SK-N-SH (cell line): ENCODE measurements at regions not wholly inside any gene's neighbourhood (a gene's known extent, or its start where the extent isn't known, plus 50 kb on each side); places are given as distances from the start of the nearest gene placed in this dataset.

Source experiments
- CTCF ChIA-PET: fragments of 300-600, 350-600 bp; formaldehyde crosslinking; extraction: SDS; loops from one replicate; lab custom pipeline; 2021; lab: Yijun Ruan, JAX
- POLR2A ChIA-PET: fragments of 350-600 bp; sonication (Branson Sonifier 250); formaldehyde crosslinking; extraction: SDS; loops from one replicate; lab custom pipeline; 2020; ENCODE audit warnings: antibody characterized with exemption, inconsistent platforms; lab: Yijun Ruan, JAX
- DNase-seq: peaks from one replicate; pipeline ENCODE4 v3.0.0; 2012
- H2AFZ ChIP-seq: fragments of 200-600 bp; sonication (generic); 2 replicates; pipeline ENCODE4 v1.8.1; 2016; ENCODE audit warnings: antibody characterized with exemption, mild to moderate bottlenecking, low read depth
- H3F3A ChIP-seq: fragments of 200-600 bp; sonication (generic); replicated peaks from 2 replicates; pipeline ENCODE3; 2016; ENCODE audit warnings: antibody characterized with exemption, mild to moderate bottlenecking; ENCODE audit not compliant: insufficient read depth
- H3K27ac ChIP-seq, 2 experiments: fragments of 200-500 bp in 1 of 2; fragments of 200-600 bp in 1 of 2; sonication (Bioruptor generic) in 1 of 2; sonication (generic), shearing (Covaris generic) in 1 of 2; 2 replicates each; pipeline versions ENCODE4 v1.5.1 to v1.6.1; 2014 to 2016; ENCODE audit warnings: low read depth in 2 of 2, inconsistent platforms in 1 of 2, low read length in 1 of 2, mild to moderate bottlenecking in 1 of 2, mixed read lengths in 1 of 2
- H3K27me3 ChIP-seq: fragments of 200-600 bp; sonication (generic), shearing (Covaris generic); 2 replicates; pipeline ENCODE4 v1.6.1; 2016; ENCODE audit warnings: mixed run types; ENCODE audit not compliant: insufficient read depth
- H3K36me3 ChIP-seq, 2 experiments: fragments of 200-500 bp in 1 of 2; fragments of 200-600 bp in 1 of 2; sonication (Bioruptor generic) in 1 of 2; sonication (generic) in 1 of 2; replicated peaks in 1 of 2; 2 replicates each; pipeline versions ENCODE3 to v1.5.1; 2014 to 2016; ENCODE audit warnings: low read length in 1 of 2, mild to moderate bottlenecking in 1 of 2; ENCODE audit not compliant: insufficient read depth in 2 of 2, control insufficient read depth in 1 of 2
- H3K4me1 ChIP-seq, 2 experiments: fragments of 200-500 bp in 1 of 2; fragments of 200-600 bp in 1 of 2; sonication (Bioruptor generic) in 1 of 2; sonication (generic), shearing (Covaris generic) in 1 of 2; 2 replicates each; pipeline versions ENCODE4 v1.5.1 to v1.6.1; 2014 to 2016; ENCODE audit warnings: low read depth in 1 of 2, low read length in 1 of 2, mixed run types in 1 of 2; ENCODE audit not compliant: insufficient read depth in 2 of 2, control insufficient read depth in 1 of 2
- H3K4me2 ChIP-seq: fragments of 200-600 bp; sonication (generic), shearing (Covaris generic); 2 replicates; pipeline ENCODE4 v1.6.1; 2017; ENCODE audit warnings: mixed run types
- H3K4me3 ChIP-seq, 2 experiments: fragments of 200-500 bp in 1 of 2; fragments of 200-600 bp in 1 of 2; sonication (Bioruptor generic) in 1 of 2; sonication (generic), shearing (Covaris generic) in 1 of 2; 2 replicates each; pipeline versions ENCODE4 v1.5.1 to v1.8.1; 2014 to 2016; ENCODE audit warnings: low read depth in 2 of 2, inconsistent platforms in 1 of 2, low read length in 1 of 2, mild to moderate bottlenecking in 1 of 2, mixed read lengths in 1 of 2, moderate library complexity in 1 of 2
- H3K79me2 ChIP-seq: fragments of 200-600 bp; sonication (generic); 2 replicates; pipeline ENCODE4 v1.8.1; 2017; ENCODE audit warnings: mild to moderate bottlenecking; ENCODE audit not compliant: insufficient read depth
- H3K9ac ChIP-seq: fragments of 200-600 bp; sonication (generic); 2 replicates; pipeline ENCODE4 v1.6.1; 2017; ENCODE audit warnings: mixed run types
- H3K9me2 ChIP-seq: fragments of 200-600 bp; sonication (generic); 2 replicates; pipeline ENCODE4 v1.6.1; 2017; ENCODE audit warnings: mixed run types
- H3K9me3 ChIP-seq: fragments of 200-600 bp; sonication (generic); 2 replicates; pipeline ENCODE4 v1.6.1; 2017; ENCODE audit warnings: mixed run types, mild to moderate bottlenecking, moderate library complexity
- H4K20me1 ChIP-seq: fragments of 200-600 bp; sonication (generic); 2 replicates; pipeline ENCODE4 v1.6.1; 2017; ENCODE audit warnings: mild to moderate bottlenecking, mixed run types; ENCODE audit not compliant: insufficient read depth
- EP300 ChIP-seq, 2 experiments: IDR thresholded peaks; 2 replicates each; pipeline versions ENCODE4 v1.4.0 to v1.6.1; 2012; ENCODE audit warnings: borderline replicate concordance in 1 of 2, low read depth in 1 of 2, low read length in 1 of 2
- FOSL2 ChIP-seq: IDR thresholded peaks from 2 replicates; pipeline ENCODE4 v1.4.0; 2012; ENCODE audit warnings: low read depth, mild to moderate bottlenecking, moderate library complexity, borderline replicate concordance
- FOXM1 ChIP-seq: IDR thresholded peaks from 2 replicates; pipeline ENCODE4 v1.4.0; 2012; ENCODE audit warnings: low read depth, mild to moderate bottlenecking
- GABPA ChIP-seq: IDR thresholded peaks from 2 replicates; pipeline ENCODE4 v1.4.0; 2012; ENCODE audit warnings: low read depth, mild to moderate bottlenecking
- GATA2 ChIP-seq: sonication (generic); formaldehyde crosslinking; IDR thresholded peaks from 2 replicates; pipeline ENCODE4 v1.5.0; 2020; ENCODE audit warnings: mild to moderate bottlenecking, missing genetic modification reagents
- JUND ChIP-seq: IDR thresholded peaks from 2 replicates; pipeline ENCODE4 v1.4.0; 2012
- MXI1 ChIP-seq: IDR thresholded peaks from 2 replicates; pipeline ENCODE4 v1.6.1; 2012; ENCODE audit warnings: mild to moderate bottlenecking, low read depth, low read length, improper control_type of control experiment
- NRF1 ChIP-seq: IDR thresholded peaks from 2 replicates; pipeline ENCODE4 v1.6.1; 2012; ENCODE audit warnings: low read depth, mild to moderate bottlenecking, low read length
- POLR2AphosphoS5 ChIP-seq: IDR thresholded peaks from 2 replicates; pipeline ENCODE4 v1.6.1; 2012; ENCODE audit warnings: low read depth, low read length
- RCOR1 ChIP-seq: fragments of 150-350 bp; IDR thresholded peaks from 2 replicates; pipeline ENCODE4 v1.6.1; 2017; ENCODE audit warnings: antibody characterized with exemption, low read length
- RFX5 ChIP-seq: IDR thresholded peaks from 2 replicates; pipeline ENCODE4 v1.6.1; 2012; ENCODE audit warnings: mild to moderate bottlenecking, improper control_type of control experiment, low read length
- SMC3 ChIP-seq: IDR thresholded peaks from 2 replicates; pipeline ENCODE4 v1.6.1; 2012; ENCODE audit warnings: low read depth, low read length, improper control_type of control experiment
- TAF1 ChIP-seq: IDR thresholded peaks from 2 replicates; pipeline ENCODE4 v1.6.1; 2012; ENCODE audit warnings: low read depth, mild to moderate bottlenecking, low read length, moderate library complexity, borderline replicate concordance
- TCF12 ChIP-seq: IDR thresholded peaks from 2 replicates; pipeline ENCODE4 v1.4.0; 2012
- TEAD4 ChIP-seq: IDR thresholded peaks from 2 replicates; pipeline ENCODE4 v1.4.0; 2012; ENCODE audit warnings: mild to moderate bottlenecking, borderline replicate concordance; ENCODE audit not compliant: insufficient read depth
- YY1 ChIP-seq: IDR thresholded peaks from 2 replicates; pipeline ENCODE4 v1.4.0; 2012; ENCODE audit warnings: low read depth, mild to moderate bottlenecking
- WGBS: methylation state at CpG from one replicate; pipeline ENCODE4 v1.1.6; 2017; ENCODE audit warnings: low lambda C conversion rate; 5-methylcytosine and 5-hydroxymethylcytosine counted together
- TF ChIP-seq, protein P1 (sequence below): IDR thresholded peaks from 2 replicates; pipeline ENCODE4 v1.4.0; 2012; ENCODE audit warnings: low read depth, borderline replicate concordance
- TF ChIP-seq, protein P2 (sequence below): IDR thresholded peaks from 2 replicates; pipeline ENCODE4 v1.4.0; 2012; ENCODE audit warnings: low read depth
- TF ChIP-seq, protein P3 (sequence below): fragments of 150-350 bp; IDR thresholded peaks from 2 replicates; pipeline ENCODE4 v1.6.1; 2017; ENCODE audit warnings: antibody characterized with exemption, low read length, low read depth, borderline replicate concordance
- TF ChIP-seq, protein P4 (sequence below): fragments of 200-600 bp; sonication (generic); IDR thresholded peaks from 2 replicates; pipeline ENCODE4 v1.6.1; 2017; ENCODE audit warnings: antibody characterized with exemption, mild to moderate bottlenecking, moderate library complexity
- TF ChIP-seq, protein P5 (sequence below): fragments of 150-350 bp; IDR thresholded peaks from 2 replicates; pipeline ENCODE4 v1.6.1; 2016; ENCODE audit warnings: mild to moderate bottlenecking, low read depth, low read length

DNA sequence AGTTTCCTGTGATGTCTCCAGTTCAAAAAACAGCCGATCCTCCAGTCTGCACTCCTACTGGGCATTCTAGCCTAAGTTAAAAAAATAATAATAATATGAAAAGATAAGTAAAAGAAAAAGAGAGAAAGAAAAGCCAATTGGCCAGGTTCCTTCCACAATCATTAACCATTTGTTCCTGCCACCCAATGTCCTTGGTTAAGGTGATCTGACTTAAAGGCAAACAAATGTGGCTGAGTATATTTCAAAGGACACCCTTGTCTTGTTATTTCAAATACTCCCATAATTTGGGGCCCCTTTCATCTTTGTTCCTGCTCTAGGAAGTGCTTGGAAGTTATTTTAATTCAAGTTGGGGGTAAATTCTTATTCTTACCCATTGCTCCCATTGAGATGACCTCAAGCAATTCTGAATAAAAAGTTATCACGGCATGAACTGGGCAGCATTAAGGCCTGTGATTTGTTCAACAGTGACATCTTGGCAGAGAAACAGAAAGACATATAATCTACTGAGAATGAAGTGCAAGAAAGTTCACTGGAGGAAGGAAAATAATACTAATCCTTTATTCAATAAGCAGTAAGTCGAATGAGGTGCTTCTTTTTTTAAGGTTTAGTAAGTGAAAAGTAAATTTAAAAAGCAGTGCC lies 1054.5 kb upstream of the FANCL start:
- POLR2A ChIA-PET, result no interaction called here

DNA sequence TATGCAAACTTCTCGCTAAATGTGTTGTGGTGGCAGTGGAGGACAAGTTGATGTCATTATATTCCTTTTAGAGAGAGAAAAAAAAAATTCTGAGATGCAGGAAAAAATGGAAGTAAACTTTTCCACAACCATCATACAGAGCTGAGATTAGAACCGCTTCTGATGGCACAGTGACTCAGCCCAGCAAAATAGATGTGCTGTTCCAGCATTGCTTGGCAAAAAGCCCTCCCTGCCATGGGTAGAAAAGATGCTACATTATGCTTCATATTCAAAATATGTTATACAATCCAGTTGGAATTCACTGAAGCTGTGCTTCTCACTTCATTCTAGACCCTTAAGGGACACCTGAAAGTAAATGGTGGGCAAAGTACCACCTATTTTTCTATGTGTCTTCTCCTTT lies 1047.6 kb upstream of the FANCL start:
- H3K4me2 ChIP-seq, result no peak overlapping the region
- no peaks in the 10 kb centered on the region for H3K9me2 ChIP-seq
- H4K20me1 ChIP-seq, result no peaks in the 10 kb centered on the region
- H3K27ac ChIP-seq, result no peak overlapping the region
- WGBS, result 7% methylated on average over 2 of the region's 2 CpGs
- no peaks in the 10 kb centered on the region for H3K36me3 ChIP-seq
- H3F3A ChIP-seq, result no peaks in the 10 kb centered on the region
- no peak overlapping the region for H3K9ac ChIP-seq
- no peaks in the 10 kb centered on the region for H3K4me1 ChIP-seq
- H2AFZ ChIP-seq, result no peak overlapping the region
- H3K27me3 ChIP-seq, result no peaks in the 10 kb centered on the region
- DNase-seq, result no peak
- ChIA-PET CTCF (interaction anchor here (1.5 kb wide), 1 partner anchor 12 kb away, joined by 4 read pairs; no protein-coding TSS in a partner anchor), POLR2A (no interaction called here)
- no peaks in the 10 kb centered on the region for H3K9me3 ChIP-seq
- no peak overlapping the region for H3K4me3 ChIP-seq
- H3K79me2 ChIP-seq, result no peaks in the 10 kb centered on the region
- TF ChIP-seq, protein P1, sequence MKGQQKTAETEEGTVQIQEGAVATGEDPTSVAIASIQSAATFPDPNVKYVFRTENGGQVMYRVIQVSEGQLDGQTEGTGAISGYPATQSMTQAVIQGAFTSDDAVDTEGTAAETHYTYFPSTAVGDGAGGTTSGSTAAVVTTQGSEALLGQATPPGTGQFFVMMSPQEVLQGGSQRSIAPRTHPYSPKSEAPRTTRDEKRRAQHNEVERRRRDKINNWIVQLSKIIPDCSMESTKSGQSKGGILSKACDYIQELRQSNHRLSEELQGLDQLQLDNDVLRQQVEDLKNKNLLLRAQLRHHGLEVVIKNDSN, result no peak
- TF ChIP-seq, protein P2, sequence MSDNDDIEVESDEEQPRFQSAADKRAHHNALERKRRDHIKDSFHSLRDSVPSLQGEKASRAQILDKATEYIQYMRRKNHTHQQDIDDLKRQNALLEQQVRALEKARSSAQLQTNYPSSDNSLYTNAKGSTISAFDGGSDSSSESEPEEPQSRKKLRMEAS, result no peak
- no peak for TF ChIP-seq FOSL2
- no peak for TF ChIP-seq JUND
- TF ChIP-seq, protein P3, sequence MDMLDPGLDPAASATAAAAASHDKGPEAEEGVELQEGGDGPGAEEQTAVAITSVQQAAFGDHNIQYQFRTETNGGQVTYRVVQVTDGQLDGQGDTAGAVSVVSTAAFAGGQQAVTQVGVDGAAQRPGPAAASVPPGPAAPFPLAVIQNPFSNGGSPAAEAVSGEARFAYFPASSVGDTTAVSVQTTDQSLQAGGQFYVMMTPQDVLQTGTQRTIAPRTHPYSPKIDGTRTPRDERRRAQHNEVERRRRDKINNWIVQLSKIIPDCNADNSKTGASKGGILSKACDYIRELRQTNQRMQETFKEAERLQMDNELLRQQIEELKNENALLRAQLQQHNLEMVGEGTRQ, result no peak
- TF ChIP-seq TCF12, result no peak
- no peak for TF ChIP-seq RCOR1
- no peak for TF ChIP-seq TAF1
- no peak for TF ChIP-seq POLR2AphosphoS5
- TF ChIP-seq RFX5, result no peak
- no peak for TF ChIP-seq FOXM1
- no peak for TF ChIP-seq EP300 (IDR thresholded peaks at IDR 0.05; ENCODE audit: borderline replicate concordance in 1 of 2, low read depth in 1 of 2, low read length in 1 of 2)
- no peak for TF ChIP-seq NRF1
- TF ChIP-seq GABPA, result no peak
- no peak for TF ChIP-seq GATA2 (CRISPR knock-in tag)
- no peak for TF ChIP-seq TEAD4
- TF ChIP-seq, protein P4, sequence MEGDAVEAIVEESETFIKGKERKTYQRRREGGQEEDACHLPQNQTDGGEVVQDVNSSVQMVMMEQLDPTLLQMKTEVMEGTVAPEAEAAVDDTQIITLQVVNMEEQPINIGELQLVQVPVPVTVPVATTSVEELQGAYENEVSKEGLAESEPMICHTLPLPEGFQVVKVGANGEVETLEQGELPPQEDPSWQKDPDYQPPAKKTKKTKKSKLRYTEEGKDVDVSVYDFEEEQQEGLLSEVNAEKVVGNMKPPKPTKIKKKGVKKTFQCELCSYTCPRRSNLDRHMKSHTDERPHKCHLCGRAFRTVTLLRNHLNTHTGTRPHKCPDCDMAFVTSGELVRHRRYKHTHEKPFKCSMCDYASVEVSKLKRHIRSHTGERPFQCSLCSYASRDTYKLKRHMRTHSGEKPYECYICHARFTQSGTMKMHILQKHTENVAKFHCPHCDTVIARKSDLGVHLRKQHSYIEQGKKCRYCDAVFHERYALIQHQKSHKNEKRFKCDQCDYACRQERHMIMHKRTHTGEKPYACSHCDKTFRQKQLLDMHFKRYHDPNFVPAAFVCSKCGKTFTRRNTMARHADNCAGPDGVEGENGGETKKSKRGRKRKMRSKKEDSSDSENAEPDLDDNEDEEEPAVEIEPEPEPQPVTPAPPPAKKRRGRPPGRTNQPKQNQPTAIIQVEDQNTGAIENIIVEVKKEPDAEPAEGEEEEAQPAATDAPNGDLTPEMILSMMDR, result no peak
- no peak for TF ChIP-seq SMC3

More for the DNA sequence above, 1054.5 kb upstream of the FANCL start:
- Histone ChIP-seq H3K79me2 (no peaks in the 10 kb centered on the region), H3K36me3 (no peaks in the 10 kb centered on the region), H3K9me2 (no peaks in the 10 kb centered on the region), H3K27me3 (no peaks in the 10 kb centered on the region), H3K4me3 (no peak overlapping the region), H3F3A (no peaks in the 10 kb centered on the region), H3K4me1 (no peaks in the 10 kb centered on the region), H2AFZ (no peak overlapping the region), H3K27ac (no peak overlapping the region), H3K9me3 (no peaks in the 10 kb centered on the region), H4K20me1 (no peaks in the 10 kb centered on the region), H3K4me2 (no peak overlapping the region), H3K9ac (no peak overlapping the region)
- CTCF ChIA-PET, result no interaction called here
- no peak for DNase-seq
- WGBS, result 6% methylated on average over 3 of the region's 3 CpGs
- no peak for TF ChIP-seq POLR2AphosphoS5
- TF ChIP-seq JUND, result no peak
- TF ChIP-seq, protein P5, sequence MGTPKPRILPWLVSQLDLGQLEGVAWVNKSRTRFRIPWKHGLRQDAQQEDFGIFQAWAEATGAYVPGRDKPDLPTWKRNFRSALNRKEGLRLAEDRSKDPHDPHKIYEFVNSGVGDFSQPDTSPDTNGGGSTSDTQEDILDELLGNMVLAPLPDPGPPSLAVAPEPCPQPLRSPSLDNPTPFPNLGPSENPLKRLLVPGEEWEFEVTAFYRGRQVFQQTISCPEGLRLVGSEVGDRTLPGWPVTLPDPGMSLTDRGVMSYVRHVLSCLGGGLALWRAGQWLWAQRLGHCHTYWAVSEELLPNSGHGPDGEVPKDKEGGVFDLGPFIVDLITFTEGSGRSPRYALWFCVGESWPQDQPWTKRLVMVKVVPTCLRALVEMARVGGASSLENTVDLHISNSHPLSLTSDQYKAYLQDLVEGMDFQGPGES, result no peak
- no peak for TF ChIP-seq TEAD4
- no peak for TF ChIP-seq RCOR1
- TF ChIP-seq YY1, result no peak
- no peak for TF ChIP-seq MXI1
- TF ChIP-seq, protein P3, result no peak
- no peak for TF ChIP-seq TCF12
- TF ChIP-seq TAF1, result no peak
